GM18858 (cell line): ENCODE measurements at regions not wholly inside any gene's neighbourhood (a gene's known extent, or its start where the extent isn't known, plus 50 kb on each side); places are given as distances from the start of the nearest gene placed in this dataset.

ENCODE experiments used
- ATAC-seq: cut with Tn5 transposase; IDR thresholded peaks from one replicate; pipeline ENCODE4 v1.9.1; 2021; ENCODE audit not compliant: unreplicated experiment

DNA sequence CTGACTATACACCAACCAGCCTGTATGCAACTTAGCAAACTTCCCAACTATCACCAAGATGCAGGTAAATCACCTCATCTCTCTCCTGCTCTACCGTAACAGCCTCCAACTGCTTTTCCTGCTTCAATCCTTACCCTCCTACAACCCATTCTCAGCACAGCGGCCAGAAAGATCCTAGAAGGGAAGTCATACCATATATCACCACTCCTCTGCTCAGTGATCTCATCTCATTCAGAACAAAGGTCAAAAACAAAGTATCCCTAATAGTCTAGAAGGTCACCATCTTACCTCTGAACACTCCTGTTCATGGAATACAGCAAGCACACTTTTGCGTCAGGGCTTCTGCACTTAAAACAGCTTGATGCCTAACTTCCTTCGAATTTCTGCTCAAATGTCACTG, 62.2 kb upstream of the RNF38 start:
- ATAC-seq: no peak

DNA sequence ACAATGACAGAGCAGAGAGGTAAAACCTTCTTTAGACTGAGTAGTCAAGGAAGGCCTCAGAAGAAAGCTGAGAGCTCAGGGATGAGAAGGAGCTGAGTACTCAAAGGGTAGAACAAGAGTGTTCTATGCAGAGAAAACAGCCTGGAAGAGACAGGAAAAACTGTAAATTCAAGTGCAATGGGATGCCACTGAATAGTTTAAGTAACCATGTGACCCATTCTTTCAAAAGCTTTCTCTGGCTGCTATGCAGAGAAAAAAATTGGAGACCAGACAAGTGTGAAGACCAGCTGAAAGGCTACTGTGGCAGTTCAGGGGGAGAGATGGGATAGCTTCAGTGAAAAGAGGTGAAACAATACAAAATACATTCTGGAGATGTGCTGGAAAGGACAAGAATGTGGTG, 61.3 kb upstream of the RNF38 start:
- no peak for ATAC-seq

DNA sequence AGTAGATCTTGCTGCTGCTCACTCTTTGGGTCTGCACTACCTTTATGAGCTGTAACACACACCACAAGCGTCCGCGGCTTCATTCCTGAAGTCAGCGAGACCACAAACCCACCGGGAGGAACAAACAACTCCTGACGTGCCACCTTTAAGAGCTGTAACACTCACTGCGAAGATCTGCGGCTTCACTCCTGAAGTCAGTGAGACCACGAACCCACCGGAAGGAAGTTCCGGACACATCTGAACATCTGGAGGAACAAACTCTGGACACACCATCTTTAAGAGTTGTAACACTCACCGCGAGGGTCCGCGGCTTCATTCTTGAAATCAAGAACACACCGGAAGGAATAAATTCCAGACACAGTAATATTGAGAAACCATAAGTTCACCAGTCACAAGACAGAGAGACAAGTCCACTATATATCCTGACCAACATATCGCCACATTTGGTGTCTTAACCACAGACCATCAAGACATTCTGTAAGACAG, 58.4 kb upstream of the RNF38 start:
- ATAC-seq: peak; percentile 52

DNA sequence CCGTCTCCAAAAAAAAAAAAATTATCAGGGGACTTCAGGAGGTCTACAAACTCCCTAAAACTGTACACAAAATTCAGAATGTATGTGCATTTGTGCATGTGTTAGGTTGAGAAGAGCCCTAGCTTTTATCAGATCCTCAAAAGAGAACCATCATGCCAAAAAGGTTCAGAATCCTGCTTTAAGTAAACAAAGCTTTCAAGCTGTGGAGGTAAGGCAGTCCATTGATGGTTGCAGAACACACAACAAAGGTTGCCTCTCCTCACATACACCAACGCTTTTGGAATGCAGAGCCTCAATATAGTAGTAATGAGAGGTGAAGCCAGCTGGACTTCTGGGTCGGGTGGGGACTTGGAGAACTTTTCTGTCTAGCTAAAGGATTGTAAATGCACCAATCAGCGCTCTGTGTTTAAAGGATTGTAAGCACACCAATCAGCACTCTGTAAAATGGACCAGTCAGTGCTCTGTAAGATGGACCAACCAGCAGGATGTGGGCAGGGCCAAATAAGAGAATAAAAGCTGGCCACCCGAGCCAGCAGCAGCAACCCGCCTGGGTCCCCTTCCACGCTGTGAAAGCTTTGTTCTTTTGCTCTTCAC, 57.9 kb upstream of the RNF38 start:
- ATAC-seq: no peak

DNA sequence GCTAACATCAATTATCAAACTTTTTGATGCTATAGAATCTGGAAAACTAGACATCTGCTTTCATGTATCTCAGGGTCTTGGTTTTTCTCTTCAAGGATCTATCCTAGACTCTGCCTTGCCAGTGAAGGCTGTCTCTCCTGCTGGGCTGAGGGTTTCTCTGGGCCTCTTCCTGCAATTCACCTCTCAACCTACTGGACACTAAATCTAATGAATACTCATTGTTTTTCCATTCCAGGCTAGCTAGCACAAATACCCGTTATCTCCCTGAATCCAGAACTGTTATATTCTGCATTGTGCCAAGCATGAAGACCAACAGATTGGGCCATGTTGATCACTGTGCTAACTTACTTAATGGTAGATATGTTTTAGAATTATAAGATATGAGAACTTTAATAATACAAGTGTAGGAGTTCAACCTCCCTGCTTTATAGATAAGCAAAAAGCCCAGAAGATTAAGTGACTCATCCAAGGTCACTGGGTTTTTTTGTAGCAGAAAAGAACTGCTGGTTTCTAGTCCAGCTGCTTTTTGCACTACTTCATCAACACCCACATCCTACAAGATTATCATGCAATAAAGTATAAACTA, 56.5 kb upstream of the RNF38 start:
- no peak for ATAC-seq

DNA sequence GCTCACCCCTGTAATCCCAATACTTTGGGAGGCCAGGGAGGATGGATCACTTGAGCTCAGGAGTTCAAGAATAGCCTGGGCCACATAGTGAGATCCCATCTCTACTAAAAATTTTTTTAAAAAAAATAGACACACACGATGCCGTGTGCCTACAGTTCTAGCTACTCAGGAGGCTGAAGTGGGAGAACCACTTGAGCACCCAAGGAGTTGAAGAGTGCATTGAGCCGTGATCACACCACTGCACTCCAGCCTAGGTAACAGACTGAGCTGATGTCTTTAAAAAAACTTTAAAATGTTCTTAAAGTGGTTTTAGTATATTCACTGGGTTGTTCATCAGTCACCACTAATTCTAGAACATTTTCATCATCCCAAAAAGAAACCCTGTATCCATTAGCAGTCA, 51.9 kb upstream of the RNF38 start:
- no peak for ATAC-seq

DNA sequence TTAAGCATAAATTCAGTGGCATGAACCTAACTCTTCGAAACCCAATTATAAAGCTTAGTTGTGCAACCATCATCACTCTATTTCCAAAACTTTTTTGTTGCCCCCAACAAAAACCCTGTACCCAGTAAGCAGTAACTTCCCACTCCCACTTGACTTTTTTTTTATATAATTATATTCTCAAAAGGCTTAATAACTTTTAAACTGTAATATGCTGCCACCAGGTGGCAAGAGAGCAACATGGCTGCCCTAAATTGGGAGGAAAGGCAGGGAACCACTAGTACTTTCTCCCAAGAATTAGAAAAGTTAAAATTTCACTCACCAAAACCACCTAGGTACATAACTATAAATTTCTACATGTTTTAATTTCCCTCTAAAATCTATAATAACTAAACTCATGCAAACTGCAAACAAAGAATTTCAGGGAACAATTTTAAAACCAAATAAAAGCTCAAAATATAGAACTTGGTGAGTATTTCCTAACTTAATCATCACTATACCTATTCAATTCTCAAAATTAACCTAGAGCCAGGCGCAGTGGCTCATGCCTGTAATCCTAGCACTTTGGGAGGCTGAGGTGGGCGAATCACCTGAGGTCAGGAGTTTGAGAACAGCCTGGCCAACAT, 50.2 kb upstream of the RNF38 start:
- no peak for ATAC-seq
